ENCODE measurements at regions not wholly inside any gene's neighbourhood (a gene's known extent, or its start where the extent isn't known, plus 50 kb on each side); places are given as distances from the start of the nearest gene placed in this dataset.

GRCh38 chr1:38667626-38668025 is 191.9 kb downstream of the RRAGC start:
- CTCF ChIA-PET: no interaction called here
- H3K36me3 Mint-ChIP-seq (ENCODE audit: insufficient read depth, unreplicated experiment): no peaks in the 10 kb centered on the region
- BruUV-seq (replicated peaks): no TSS peak
- intact Hi-C loops (cut with micrococcal nuclease; ENCODE audit: unreplicated experiment): no loop called here
- no peak overlapping the region for H3K4me3 Mint-ChIP-seq (ENCODE audit: low read depth, unreplicated experiment)
- no peaks in the 10 kb centered on the region for H3K4me1 Mint-ChIP-seq (ENCODE audit: low read depth, unreplicated experiment)
- no peak for DNase-seq
- H3K27ac Mint-ChIP-seq (ENCODE audit: unreplicated experiment): no peak overlapping the region
- TF ChIP-seq CTCF (IDR thresholded peaks at IDR 0.05; ENCODE audit: unreplicated experiment): no peak
- H3K9me3 Mint-ChIP-seq (ENCODE audit: low read depth, unreplicated experiment): no peaks in the 10 kb centered on the region
- H3K27me3 Mint-ChIP-seq (ENCODE audit: unreplicated experiment): peaks cover 72% of the 10 kb centered on the region

- no TSS peak for BruUV-seq (replicated peaks)
- Mint-ChIP-seq H3K4me1 (ENCODE audit: low read depth, unreplicated experiment) (no peaks in the 10 kb centered on the region), H3K9me3 (ENCODE audit: low read depth, unreplicated experiment) (no peaks in the 10 kb centered on the region), H3K36me3 (ENCODE audit: insufficient read depth, unreplicated experiment) (no peaks in the 10 kb centered on the region), H3K4me3 (ENCODE audit: low read depth, unreplicated experiment) (no peak overlapping the region), H3K27me3 (ENCODE audit: unreplicated experiment) (peaks cover 43% of the 10 kb centered on the region), H3K27ac (ENCODE audit: unreplicated experiment) (no peak overlapping the region)
- intact Hi-C loops (cut with micrococcal nuclease; ENCODE audit: unreplicated experiment): no loop called here
- TF ChIP-seq CTCF (IDR thresholded peaks at IDR 0.05; ENCODE audit: unreplicated experiment): no peak
- no peak for DNase-seq
- CTCF ChIA-PET: no interaction called here
Measured at GRCh38 chr1:38662126-38662525, 197.4 kb downstream of the RRAGC start.

GRCh38 chr1:38658883-38659282 is 200.7 kb downstream of the RRAGC start:
- Mint-ChIP-seq H3K4me3 (ENCODE audit: low read depth, unreplicated experiment) (no peak overlapping the region), H3K9me3 (ENCODE audit: low read depth, unreplicated experiment) (no peaks in the 10 kb centered on the region), H3K36me3 (ENCODE audit: insufficient read depth, unreplicated experiment) (no peaks in the 10 kb centered on the region), H3K27ac (ENCODE audit: unreplicated experiment) (no peak overlapping the region), H3K27me3 (ENCODE audit: unreplicated experiment) (peaks cover 66% of the 10 kb centered on the region), H3K4me1 (ENCODE audit: low read depth, unreplicated experiment) (no peaks in the 10 kb centered on the region)
- intact Hi-C loops (cut with micrococcal nuclease; ENCODE audit: unreplicated experiment): no loop called here
- DNase-seq: no peak
- CTCF ChIA-PET: no interaction called here
- TF ChIP-seq CTCF (IDR thresholded peaks at IDR 0.05; ENCODE audit: unreplicated experiment): no peak
- BruUV-seq (replicated peaks): no TSS peak

- Mint-ChIP-seq H3K36me3 (ENCODE audit: insufficient read depth, unreplicated experiment) (no peaks in the 10 kb centered on the region), H3K27ac (ENCODE audit: unreplicated experiment) (no peak overlapping the region), H3K9me3 (ENCODE audit: low read depth, unreplicated experiment) (no peaks in the 10 kb centered on the region), H3K4me1 (ENCODE audit: low read depth, unreplicated experiment) (no peaks in the 10 kb centered on the region), H3K4me3 (ENCODE audit: low read depth, unreplicated experiment) (no peak overlapping the region), H3K27me3 (ENCODE audit: unreplicated experiment) (peaks cover 66% of the 10 kb centered on the region)
- intact Hi-C loops (cut with micrococcal nuclease; ENCODE audit: unreplicated experiment): no loop called here
- no peak for DNase-seq
- CTCF ChIA-PET: interaction anchor here (0.7 kb wide), 1 partner anchor 166 kb away, joined by 4 read pairs; no protein-coding TSS in a partner anchor
- TF ChIP-seq CTCF (IDR thresholded peaks at IDR 0.05; ENCODE audit: unreplicated experiment): no peak
- BruUV-seq (replicated peaks): no TSS peak
Measured at GRCh38 chr1:38657873-38658272, 201.7 kb downstream of the RRAGC start.

Measured in Calu3 (cell line).